GM12891 (cell line): ENCODE measurements at regions not wholly inside any gene's neighbourhood (a gene's known extent, or its start where the extent isn't known, plus 50 kb on each side); places are given as distances from the start of the nearest gene placed in this dataset.
"Not testable (repeated sequence)": the region's sequence is repeated elsewhere in the genome, so short reads cannot be mapped to it uniquely, and the experiment has no call there.

Experiments
- DNase-seq: peaks from one replicate; pipeline ENCODE4 v3.0.0; 2011; ENCODE audit warnings: low spot score; ENCODE audit not compliant: insufficient read length
- FAIRE-seq: peaks from 2 replicates; lab custom pipeline; 2011; peaks lifted over from hg19 to GRCh38; lab: Jason Lieb, UNC
- PAX5 ChIP-seq: IDR thresholded peaks from 2 replicates; pipeline ENCODE4 v1.6.1; 2011; ENCODE audit warnings: low read length, moderate library complexity, mild to moderate bottlenecking; ENCODE audit not compliant: insufficient read depth, severe bottlenecking
- POLR2A ChIP-seq: IDR thresholded peaks from 2 replicates; pipeline ENCODE4 v1.6.1; 2011; ENCODE audit warnings: low read depth, low read length, control low read depth
- POLR2AphosphoS5 ChIP-seq: IDR thresholded peaks from 2 replicates; pipeline ENCODE4 v1.6.1; 2011; ENCODE audit warnings: low read depth, low read length, control low read depth
- POU2F2 ChIP-seq: IDR thresholded peaks from 2 replicates; pipeline ENCODE4 v1.6.1; 2011; ENCODE audit warnings: low read depth, mild to moderate bottlenecking, control low read depth, low read length, moderate library complexity
- SPI1 ChIP-seq: IDR thresholded peaks from 2 replicates; pipeline ENCODE4 v1.6.1; 2011; ENCODE audit warnings: low read depth, low read length, control low read depth
- TAF1 ChIP-seq: IDR thresholded peaks from 2 replicates; pipeline ENCODE4 v1.6.1; 2011; ENCODE audit warnings: low read depth, low read length, control low read depth

- no peak for DNase-seq
Measured at GRCh38 chr17:16888413-16889087, 83.4 kb downstream of the TNFRSF13B start.

DNA sequence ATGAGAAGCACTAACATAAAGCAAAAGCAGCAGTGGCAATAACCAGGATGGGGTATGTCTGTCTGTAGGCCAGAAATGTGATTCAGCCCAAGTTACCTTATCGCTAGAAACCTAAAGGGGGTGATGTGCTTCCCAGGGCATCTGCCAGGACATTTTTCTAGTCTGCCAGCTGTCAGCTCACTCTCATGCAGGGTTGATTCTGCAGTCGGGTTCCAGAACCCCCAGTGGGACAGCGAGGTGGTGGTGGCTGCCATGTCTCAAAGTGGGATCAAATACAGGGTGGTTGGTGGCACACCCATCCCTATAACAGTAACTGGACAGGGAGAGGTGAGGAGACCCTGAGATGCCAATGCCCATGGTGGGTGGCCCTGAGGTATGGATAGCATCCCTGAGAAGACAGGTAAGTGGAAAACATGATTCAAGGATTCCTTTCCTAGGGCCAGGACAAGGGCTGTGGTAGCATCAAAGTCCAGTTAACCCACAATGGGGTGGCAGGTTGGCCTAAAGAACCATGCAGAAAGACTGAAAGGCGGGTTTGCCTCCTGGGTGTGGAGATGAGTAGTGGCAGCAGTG lies 84.3 kb downstream of the TNFRSF13B start:
- FAIRE-seq, result no peak
- TF ChIP-seq SPI1 (no peak), PAX5 (no peak), POLR2AphosphoS5 (no peak)
- DNase-seq, result no peak

More at GRCh38 chr17:16888413-16889087, 83.4 kb downstream of the TNFRSF13B start:
- TF ChIP-seq TAF1 (no peak), SPI1 (no peak), POLR2AphosphoS5 (no peak), PAX5 (no peak)
- FAIRE-seq, result no peak

GRCh38 chr17:16886655-16887322 lies 85.1 kb downstream of the TNFRSF13B start:
- FAIRE-seq, result no peak
- no peak for DNase-seq
- TF ChIP-seq POLR2A (no peak), PAX5 (no peak), POU2F2 (no peak), TAF1 (no peak), POLR2AphosphoS5 (no peak), SPI1 (no peak)

DNA sequence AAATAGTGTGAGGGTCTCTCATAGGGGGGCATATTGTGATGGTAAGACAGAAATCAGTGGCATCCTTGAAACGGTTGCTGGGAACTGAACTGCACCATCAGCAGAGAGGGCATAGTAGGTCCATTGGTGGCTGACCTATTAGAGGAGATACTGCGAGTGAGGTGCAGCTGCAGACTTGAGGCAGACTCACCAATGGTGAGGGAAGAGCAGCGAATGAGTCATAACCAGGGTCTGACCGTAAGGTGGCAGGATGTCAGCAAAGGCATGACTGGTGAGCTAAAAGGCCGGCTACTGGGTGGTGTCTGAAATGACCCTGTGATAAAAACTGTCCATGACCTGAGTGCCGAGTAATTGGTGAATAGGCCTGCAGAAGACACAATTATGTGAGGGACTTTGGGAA lies 86.7 kb downstream of the TNFRSF13B start:
- peak; percentile 41 for FAIRE-seq
- not testable (repeated sequence) for DNase-seq

GRCh38 chr17:16882926-16883265 lies 89.0 kb downstream of the TNFRSF13B start:
- DNase-seq, FAIRE-seq: not testable (repeated sequence)

GRCh38 chr17:16882243-16882925 lies 89.5 kb downstream of the TNFRSF13B start:
- FAIRE-seq (no peak), DNase-seq (no peak)
- TF ChIP-seq POLR2A (no peak), PAX5 (no peak), SPI1 (no peak), TAF1 (no peak), POU2F2 (no peak), POLR2AphosphoS5 (no peak)

DNA sequence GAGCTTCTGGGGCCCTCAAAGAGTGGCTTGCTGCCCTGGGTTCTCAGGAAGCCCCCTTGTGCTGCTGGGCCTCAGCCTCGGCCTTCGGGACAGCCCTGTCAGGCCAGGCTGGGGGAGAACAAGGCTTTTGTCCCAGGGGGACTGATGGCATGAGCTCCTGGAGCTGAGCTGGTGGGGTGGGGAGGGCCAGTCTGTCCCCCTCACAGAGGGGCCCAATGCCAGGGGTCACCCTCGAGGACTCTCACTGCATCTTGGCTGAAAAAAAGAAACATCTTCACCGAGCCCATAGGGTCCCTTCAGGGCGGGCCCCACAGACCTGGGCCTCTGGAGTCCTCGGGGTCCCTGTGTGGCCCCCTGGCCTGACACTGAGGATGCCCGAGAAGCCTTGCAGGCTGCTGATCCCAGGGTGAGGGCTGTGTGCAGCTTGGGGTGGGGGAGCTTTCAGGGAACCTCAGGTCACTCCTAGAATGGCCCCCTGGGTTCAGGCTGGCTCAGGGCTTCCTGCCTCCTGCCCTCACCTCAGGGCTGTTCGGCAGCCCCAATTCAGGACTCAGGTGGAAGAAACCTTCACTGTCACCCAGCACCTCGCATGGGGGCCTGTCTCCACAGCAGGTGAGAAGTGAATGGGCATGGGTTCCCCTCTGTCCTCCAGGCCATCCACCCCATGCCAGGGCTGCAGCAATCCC lies 90.5 kb downstream of the TNFRSF13B start:
- FAIRE-seq, result no peak
- no peak for TF ChIP-seq POLR2A
- no peak for TF ChIP-seq SPI1
- TF ChIP-seq POU2F2, result no peak
- no peak for TF ChIP-seq PAX5
- no peak for TF ChIP-seq TAF1
- no peak for TF ChIP-seq POLR2AphosphoS5

GRCh38 chr17:16880843-16881230 lies 91.1 kb downstream of the TNFRSF13B start:
- DNase-seq (no peak), FAIRE-seq (no peak)
- TF ChIP-seq POLR2AphosphoS5, result no peak
- TF ChIP-seq POLR2A, result no peak
- TF ChIP-seq SPI1, result no peak
- TF ChIP-seq TAF1, result no peak
- no peak for TF ChIP-seq POU2F2
- no peak for TF ChIP-seq PAX5

More for the DNA sequence above, 90.5 kb downstream of the TNFRSF13B start:
- no peak for DNase-seq

DNA sequence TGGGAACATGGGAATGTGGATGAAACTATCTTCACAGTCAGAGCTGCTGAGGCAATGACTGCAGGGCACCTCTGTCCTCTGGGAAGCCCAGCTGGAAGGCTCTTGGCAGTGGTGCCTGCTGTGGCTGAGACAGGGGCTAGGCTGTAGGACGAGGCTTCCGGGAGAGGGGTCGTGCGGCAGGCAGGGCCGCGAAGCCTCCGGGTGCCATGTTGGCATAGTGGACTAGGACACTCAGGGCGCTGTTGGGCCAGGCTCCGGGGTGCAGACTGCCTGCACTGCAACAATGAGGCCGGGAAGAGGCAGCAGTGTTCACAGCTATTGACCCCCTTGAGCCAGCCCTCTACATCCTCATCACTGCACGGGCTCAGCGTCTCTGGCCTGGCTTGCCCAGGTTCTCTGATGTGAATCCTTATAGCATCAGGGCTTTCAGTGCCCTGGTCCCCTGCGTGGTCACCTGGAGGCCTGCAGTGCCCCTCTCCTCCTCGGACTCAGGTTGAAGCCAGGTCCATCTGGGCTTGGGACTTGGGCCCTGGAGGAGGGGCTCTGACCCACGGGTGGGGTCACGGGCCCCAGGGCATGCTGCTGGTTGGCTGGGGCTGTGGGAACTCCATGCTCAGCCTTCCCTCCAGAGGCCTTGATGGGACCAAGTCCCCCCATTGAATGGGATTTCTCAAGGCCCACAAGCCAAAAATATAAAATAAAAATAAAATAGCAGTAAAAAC lies 91.6 kb downstream of the TNFRSF13B start:
- FAIRE-seq (no peak), DNase-seq (no peak)
- TF ChIP-seq SPI1, result no peak
- no peak for TF ChIP-seq PAX5

GRCh38 chr17:16879686-16880085 lies 92.2 kb downstream of the TNFRSF13B start:
- no peak for FAIRE-seq
- no peak for TF ChIP-seq POLR2A
- TF ChIP-seq SPI1, result no peak
- TF ChIP-seq PAX5, result no peak
- TF ChIP-seq TAF1, result no peak
- TF ChIP-seq POU2F2, result no peak
- TF ChIP-seq POLR2AphosphoS5, result no peak

More at GRCh38 chr17:16879686-16880085, 92.2 kb downstream of the TNFRSF13B start:
- no peak for DNase-seq
